ENCODE measurements at regions not wholly inside any gene's neighbourhood (a gene's known extent, or its start where the extent isn't known, plus 50 kb on each side); places are given as distances from the start of the nearest gene placed in this dataset.
A peak's percentile ranks its signal among the peaks of the same experiment; 100 is the strongest.

DNA sequence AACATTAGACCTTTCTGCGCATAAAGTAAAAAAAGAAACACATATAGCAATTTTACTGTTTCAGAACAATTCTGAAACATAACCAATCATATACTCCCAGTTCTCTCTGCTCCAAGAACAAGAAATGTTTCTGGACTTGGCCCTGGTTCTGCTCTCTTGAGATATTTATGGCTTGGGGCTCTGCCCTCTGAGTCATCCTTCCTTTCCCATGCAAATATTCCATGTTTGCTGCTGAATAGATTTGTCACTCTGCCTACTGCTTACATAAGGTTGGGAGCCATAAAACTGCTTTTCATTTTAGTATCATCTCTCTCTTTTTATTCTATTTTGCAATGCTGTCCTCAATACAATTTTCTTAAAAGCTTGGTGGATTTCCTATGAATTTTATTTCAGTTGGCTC is 499.6 kb upstream of the ACVR2A start:
- H3K4me3 ChIP-seq (ENCODE audit: low read depth, low read length), result no peak overlapping the region
- TF ChIP-seq, protein P1, sequence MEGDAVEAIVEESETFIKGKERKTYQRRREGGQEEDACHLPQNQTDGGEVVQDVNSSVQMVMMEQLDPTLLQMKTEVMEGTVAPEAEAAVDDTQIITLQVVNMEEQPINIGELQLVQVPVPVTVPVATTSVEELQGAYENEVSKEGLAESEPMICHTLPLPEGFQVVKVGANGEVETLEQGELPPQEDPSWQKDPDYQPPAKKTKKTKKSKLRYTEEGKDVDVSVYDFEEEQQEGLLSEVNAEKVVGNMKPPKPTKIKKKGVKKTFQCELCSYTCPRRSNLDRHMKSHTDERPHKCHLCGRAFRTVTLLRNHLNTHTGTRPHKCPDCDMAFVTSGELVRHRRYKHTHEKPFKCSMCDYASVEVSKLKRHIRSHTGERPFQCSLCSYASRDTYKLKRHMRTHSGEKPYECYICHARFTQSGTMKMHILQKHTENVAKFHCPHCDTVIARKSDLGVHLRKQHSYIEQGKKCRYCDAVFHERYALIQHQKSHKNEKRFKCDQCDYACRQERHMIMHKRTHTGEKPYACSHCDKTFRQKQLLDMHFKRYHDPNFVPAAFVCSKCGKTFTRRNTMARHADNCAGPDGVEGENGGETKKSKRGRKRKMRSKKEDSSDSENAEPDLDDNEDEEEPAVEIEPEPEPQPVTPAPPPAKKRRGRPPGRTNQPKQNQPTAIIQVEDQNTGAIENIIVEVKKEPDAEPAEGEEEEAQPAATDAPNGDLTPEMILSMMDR (conservative IDR thresholded peaks at IDR 0.05; ENCODE audit: low read depth, low read length), result no peak
- DNase-seq (ENCODE audit: low read depth), result no peak

DNA sequence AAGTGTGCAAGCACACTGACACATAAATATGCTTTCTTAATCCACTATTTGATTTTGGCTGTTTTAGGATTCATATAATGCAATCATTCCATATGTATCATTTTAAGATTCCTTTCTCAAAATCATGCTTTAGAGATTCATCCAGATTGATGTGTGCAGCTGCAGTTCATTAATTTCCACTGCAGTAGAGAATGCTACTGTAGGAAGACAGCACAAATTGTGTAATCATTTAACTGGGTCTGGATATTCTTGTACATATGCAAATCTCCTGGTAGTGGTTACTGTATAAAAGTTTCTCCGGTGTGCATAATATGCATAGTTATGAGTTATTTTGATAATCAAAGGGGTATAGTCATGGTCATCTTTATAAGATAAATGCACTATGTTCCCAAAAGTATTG is 502.5 kb upstream of the ACVR2A start:
- no peak overlapping the region for H3K4me3 ChIP-seq (ENCODE audit: low read depth, low read length)
- TF ChIP-seq, protein P1 (conservative IDR thresholded peaks at IDR 0.05; ENCODE audit: low read depth, low read length), result no peak
- DNase-seq (ENCODE audit: low read depth), result no peak

GRCh38 chr2:147331790-147332419 is 512.9 kb upstream of the ACVR2A start:
- no peak for DNase-seq (ENCODE audit: low read depth)
- TF ChIP-seq, protein P1 (conservative IDR thresholded peaks at IDR 0.05; ENCODE audit: low read depth, low read length), result peak; percentile 84
- no peak overlapping the region for H3K4me3 ChIP-seq (ENCODE audit: low read depth, low read length)

DNA sequence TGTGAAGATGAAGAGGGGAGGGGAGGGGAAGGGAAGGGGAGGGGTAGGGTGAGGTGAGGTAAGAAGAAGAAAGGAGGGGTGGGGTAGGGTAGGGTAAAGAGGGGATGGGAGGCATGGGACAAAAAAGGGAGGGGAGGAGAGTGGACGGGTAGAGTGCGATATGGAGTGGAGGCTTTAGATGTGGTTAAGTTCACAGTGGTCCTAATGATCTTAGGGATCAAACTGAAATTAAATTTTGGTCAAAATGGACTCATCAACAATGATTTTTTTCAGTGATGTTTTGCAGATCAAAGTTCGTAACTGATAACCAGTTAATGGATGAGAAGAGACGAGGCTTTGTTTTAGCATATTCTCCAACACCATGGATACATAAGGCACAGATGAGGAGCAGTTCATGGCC is 513.9 kb upstream of the ACVR2A start:
- TF ChIP-seq, protein P1 (conservative IDR thresholded peaks at IDR 0.05; ENCODE audit: low read depth, low read length), result no peak
- no peak overlapping the region for H3K4me3 ChIP-seq (ENCODE audit: low read depth, low read length)
- no peak for DNase-seq (ENCODE audit: low read depth)

DNA sequence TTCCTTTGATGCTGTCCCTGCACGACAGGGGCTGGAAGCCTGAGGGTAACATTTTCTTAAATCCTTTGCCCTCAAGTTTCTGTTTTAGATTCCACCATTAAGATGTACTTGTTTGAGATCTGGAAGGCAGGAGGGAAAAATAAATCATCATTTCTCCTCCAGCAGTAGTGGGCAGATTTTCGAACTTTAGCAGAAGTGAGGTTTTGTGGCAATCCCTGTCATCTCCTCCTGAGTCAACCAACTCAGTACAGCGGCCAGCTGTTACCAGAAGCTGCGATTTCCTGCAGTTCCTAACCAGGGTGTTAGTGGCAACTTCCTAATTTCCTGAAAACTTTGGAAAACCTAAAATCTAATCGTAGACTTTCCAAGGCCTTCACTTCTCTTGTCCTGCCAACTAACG is 517.2 kb upstream of the ACVR2A start:
- no peak for DNase-seq (ENCODE audit: low read depth)
- TF ChIP-seq, protein P1 (conservative IDR thresholded peaks at IDR 0.05; ENCODE audit: low read depth, low read length), result no peak
- no peak overlapping the region for H3K4me3 ChIP-seq (ENCODE audit: low read depth, low read length)

DNA sequence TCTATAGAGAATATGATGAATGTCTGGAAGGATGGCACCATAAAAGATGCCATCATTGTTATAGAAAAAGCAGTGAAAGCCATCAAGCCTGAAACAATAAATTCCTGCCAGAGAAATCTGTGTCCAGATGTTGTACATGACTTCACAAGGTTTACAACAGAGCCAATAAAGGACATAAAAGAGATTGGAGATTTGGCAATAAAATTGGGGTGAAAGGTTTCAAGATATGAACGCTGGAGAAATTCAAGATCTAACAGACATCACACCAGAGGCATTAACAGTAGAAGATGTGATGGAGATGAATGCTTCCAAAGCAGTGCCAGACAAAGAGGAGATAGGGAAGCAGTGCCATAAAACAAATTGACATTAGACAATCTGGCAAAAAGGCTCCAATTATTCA is 518.8 kb upstream of the ACVR2A start:
- no peak for DNase-seq (ENCODE audit: low read depth)
- TF ChIP-seq, protein P1 (conservative IDR thresholded peaks at IDR 0.05; ENCODE audit: low read depth, low read length), result no peak
- H3K4me3 ChIP-seq (ENCODE audit: low read depth, low read length), result no peak overlapping the region

DNA sequence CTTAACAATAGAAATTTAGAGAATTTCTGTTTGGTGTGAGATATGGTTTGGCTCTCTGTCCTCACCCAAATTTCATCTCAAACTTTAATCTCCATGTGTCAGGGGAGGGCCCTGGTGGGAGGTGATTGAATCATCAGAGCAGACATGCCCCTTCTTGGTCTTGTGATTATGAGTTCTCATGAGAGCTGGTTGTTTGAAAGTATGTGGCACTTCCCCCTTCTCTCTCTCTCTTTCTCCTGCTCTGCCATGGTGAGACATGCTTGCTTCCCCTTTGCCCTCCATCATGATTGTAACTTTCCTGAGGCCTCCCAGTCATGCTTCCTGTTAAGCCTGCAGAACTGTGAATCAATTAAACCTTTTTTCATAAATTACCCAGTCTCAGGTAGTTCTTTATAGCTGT is 524.7 kb upstream of the ACVR2A start:
- TF ChIP-seq, protein P1 (conservative IDR thresholded peaks at IDR 0.05; ENCODE audit: low read depth, low read length), result no peak
- no peak overlapping the region for H3K4me3 ChIP-seq (ENCODE audit: low read depth, low read length)
- no peak for DNase-seq (ENCODE audit: low read depth)
